Epithelial cell of proximal tubule (primary cell): ENCODE measurements at regions not wholly inside any gene's neighbourhood (a gene's known extent, or its start where the extent isn't known, plus 50 kb on each side); places are given as distances from the start of the nearest gene placed in this dataset.

Source experiments
- DNase-seq: peaks from one replicate; pipeline ENCODE4 v3.0.0-alpha.2; 2011; ENCODE audit warnings: low read depth
- H3K4me3 ChIP-seq: 2 replicates; pipeline ENCODE4 v1.5.1; 2011; ENCODE audit warnings: low read depth, mild to moderate bottlenecking, low read length
- CTCF ChIP-seq: conservative IDR thresholded peaks from 2 replicates; pipeline ENCODE4 v1.5.1; 2012; ENCODE audit warnings: low read depth, mild to moderate bottlenecking, low read length

- no peak for DNase-seq
- TF ChIP-seq CTCF = no peak
- no peak overlapping the region for H3K4me3 ChIP-seq
These were observed 1168.2 kb downstream of the CDH12 start for GRCh38 chr5:21684992-21685391.

DNA sequence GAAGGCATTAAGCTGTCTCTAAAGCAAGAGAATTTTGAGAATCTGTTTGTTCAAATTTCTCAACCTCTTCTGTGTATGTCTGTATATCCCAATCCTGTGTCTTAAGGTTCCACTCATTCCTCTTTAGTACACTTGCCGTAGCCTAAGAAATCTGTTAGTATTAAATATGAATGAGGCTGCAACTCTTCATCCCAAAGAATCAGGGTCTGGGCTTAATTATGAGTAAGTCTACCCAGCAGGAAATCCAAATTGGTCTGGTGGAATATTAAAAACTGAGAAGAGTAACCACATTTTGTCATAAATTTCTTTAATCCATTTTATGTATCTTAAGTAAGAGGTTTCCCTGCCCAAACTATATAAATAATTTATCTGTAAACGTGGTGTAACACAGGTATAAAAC, 1171.2 kb downstream of the CDH12 start:
- DNase-seq = no peak
- no peak overlapping the region for H3K4me3 ChIP-seq
- no peak for TF ChIP-seq CTCF

GRCh38 chr5:21680641-21681040, 1172.5 kb downstream of the CDH12 start:
- peak; percentile 44 for DNase-seq
- no peak overlapping the region for H3K4me3 ChIP-seq
- TF ChIP-seq CTCF = no peak

- peak; percentile 80 for DNase-seq
- no peak overlapping the region for H3K4me3 ChIP-seq
- TF ChIP-seq CTCF = no peak
These were observed 1172.9 kb downstream of the CDH12 start for GRCh38 chr5:21680196-21680595.

- no peak for TF ChIP-seq CTCF
- DNase-seq = no peak
- no peak overlapping the region for H3K4me3 ChIP-seq
These were observed 1174.6 kb downstream of the CDH12 start for GRCh38 chr5:21678526-21678925.

- DNase-seq = no peak
These were observed 1180.2 kb downstream of the CDH12 start for GRCh38 chr5:21672911-21673310.

More at GRCh38 chr5:21672911-21673310, 1180.2 kb downstream of the CDH12 start:
- H3K4me3 ChIP-seq = no peak overlapping the region
- no peak for TF ChIP-seq CTCF
